DND-41 (cell line): ENCODE measurements at regions not wholly inside any gene's neighbourhood (a gene's known extent, or its start where the extent isn't known, plus 50 kb on each side); places are given as distances from the start of the nearest gene placed in this dataset.

Experiments
- CTCF ChIP-seq: IDR thresholded peaks from 2 replicates; pipeline ENCODE4 v1.5.1; 2012; ENCODE audit warnings: borderline replicate concordance, low read length, moderate library complexity, mild to moderate bottlenecking; ENCODE audit not compliant: poor library complexity, severe bottlenecking; ENCODE audit errors: extremely low read depth
- EZH2 ChIP-seq: IDR thresholded peaks from 3 replicates; pipeline ENCODE4 v1.6.1; 2012; ENCODE audit warnings: borderline replicate concordance, low read depth, mild to moderate bottlenecking, moderate library complexity, low read length, inconsistent platforms; ENCODE audit not compliant: severe bottlenecking

- TF ChIP-seq CTCF (no peak), EZH2 (no peak)
These were observed 138.5 kb upstream of the CDH20 start for GRCh38 chr18:61194726-61195125.
